DMS53 (cell line): ENCODE measurements at regions not wholly inside any gene's neighbourhood (a gene's known extent, or its start where the extent isn't known, plus 50 kb on each side); places are given as distances from the start of the nearest gene placed in this dataset.
"Not testable (repeated sequence)": the region's sequence is repeated elsewhere in the genome, so short reads cannot be mapped to it uniquely, and the experiment has no call there.

ENCODE experiments used
- DNase-seq: peaks from one replicate; lab custom pipeline; 2025; lab: John Stamatoyannopoulos, UW

- DNase-seq = no peak
Observed at GRCh38 chr4:177185151-177185550, 124.5 kb upstream of the NEIL3 start.

GRCh38 chr4:177185579-177185978 is 124.1 kb upstream of the NEIL3 start:
- no peak for DNase-seq

GRCh38 chr4:177187371-177187770 is 122.3 kb upstream of the NEIL3 start:
- no peak for DNase-seq

GRCh38 chr4:177190995-177191580 is 118.6 kb upstream of the NEIL3 start:
- DNase-seq = peak; percentile 52

- no peak for DNase-seq
Observed at GRCh38 chr4:177191586-177191985, 118.1 kb upstream of the NEIL3 start.

- DNase-seq = no peak
Observed at GRCh38 chr4:177191991-177192390, 117.7 kb upstream of the NEIL3 start.

GRCh38 chr4:177193024-177193715 is 116.5 kb upstream of the NEIL3 start:
- DNase-seq = not testable (repeated sequence)

GRCh38 chr4:177194906-177195305 is 114.8 kb upstream of the NEIL3 start:
- peak; percentile 47 for DNase-seq

- no peak for DNase-seq
Observed at GRCh38 chr4:177196615-177197014, 113.1 kb upstream of the NEIL3 start.

- no peak for DNase-seq
Observed at GRCh38 chr4:177201614-177202013, 108.1 kb upstream of the NEIL3 start.

- DNase-seq = no peak
Observed at GRCh38 chr4:177204126-177204525, 105.5 kb upstream of the NEIL3 start.

- DNase-seq = no peak
Observed at GRCh38 chr4:177214935-177215334, 94.7 kb upstream of the NEIL3 start.

GRCh38 chr4:177220376-177220775 is 89.3 kb upstream of the NEIL3 start:
- no peak for DNase-seq

- DNase-seq = no peak
Observed at GRCh38 chr4:177222781-177223180, 86.9 kb upstream of the NEIL3 start.

GRCh38 chr4:177225605-177226004 is 84.1 kb upstream of the NEIL3 start:
- no peak for DNase-seq

- DNase-seq = no peak
Observed at GRCh38 chr4:177227636-177228035, 82.0 kb upstream of the NEIL3 start.

- DNase-seq = no peak
Observed at GRCh38 chr4:177228599-177228998, 81.1 kb upstream of the NEIL3 start.

GRCh38 chr4:177229331-177229730 is 80.3 kb upstream of the NEIL3 start:
- no peak for DNase-seq

GRCh38 chr4:177232473-177232872 is 77.2 kb upstream of the NEIL3 start:
- no peak for DNase-seq

- DNase-seq = no peak
Observed at GRCh38 chr4:177235026-177235425, 74.6 kb upstream of the NEIL3 start.

- no peak for DNase-seq
Observed at GRCh38 chr4:177236886-177237285, 72.8 kb upstream of the NEIL3 start.

- no peak for DNase-seq
Observed at GRCh38 chr4:177237291-177237690, 72.4 kb upstream of the NEIL3 start.

GRCh38 chr4:177239477-177239876 is 70.2 kb upstream of the NEIL3 start:
- DNase-seq = no peak

GRCh38 chr4:177239878-177240277 is 69.8 kb upstream of the NEIL3 start:
- DNase-seq = no peak
